ENCODE measurements at regions not wholly inside any gene's neighbourhood (a gene's known extent, or its start where the extent isn't known, plus 50 kb on each side); places are given as distances from the start of the nearest gene placed in this dataset.

- TF ChIP-seq CTCF (conservative IDR thresholded peaks at IDR 0.05; ENCODE audit: low read depth in 2 of 2) (no peak), EZH2 (IDR thresholded peaks at IDR 0.05; ENCODE audit: low read depth, unreplicated experiment) (no peak), POLR2AphosphoS5 (IDR thresholded peaks at IDR 0.05; ENCODE audit: low read depth) (no peak), EZH2phosphoT487 (IDR thresholded peaks at IDR 0.05; ENCODE audit: unreplicated experiment) (no peak), CREB1 (CRISPR knock-in tag; IDR thresholded peaks at IDR 0.05; ENCODE audit: low read depth) (no peak), ETS1 (IDR thresholded peaks at IDR 0.05) (no peak), ZNF331 (CRISPR knock-in tag; IDR thresholded peaks at IDR 0.05; ENCODE audit: low read depth) (no peak), REST (IDR thresholded peaks at IDR 0.05; ENCODE audit: unreplicated experiment) (no peak), NANOG (IDR thresholded peaks at IDR 0.05; ENCODE audit: borderline replicate concordance) (no peak), ZNF114 (CRISPR knock-in tag; IDR thresholded peaks at IDR 0.05) (no peak)
Measured at GRCh38 chr21:28761674-28762356, 230.9 kb downstream of the LTN1 start.

Measured in GM23338 (cell line).